COLO668 (cell line): ENCODE measurements at regions not wholly inside any gene's neighbourhood (a gene's known extent, or its start where the extent isn't known, plus 50 kb on each side); places are given as distances from the start of the nearest gene placed in this dataset.

Experiments
- DNase-seq: peaks from one replicate; lab custom pipeline; 2025; ENCODE audit not compliant: unreplicated experiment; lab: John Stamatoyannopoulos, UW

- DNase-seq, result no peak
These were observed 55.8 kb upstream of the CDH6 start for GRCh38 chr5:31137676-31138075.

- DNase-seq, result no peak
These were observed 57.9 kb upstream of the CDH6 start for GRCh38 chr5:31135542-31135941.

GRCh38 chr5:31133488-31133887 lies 60.0 kb upstream of the CDH6 start:
- no peak for DNase-seq

- no peak for DNase-seq
These were observed 62.0 kb upstream of the CDH6 start for GRCh38 chr5:31131381-31131891.

DNA sequence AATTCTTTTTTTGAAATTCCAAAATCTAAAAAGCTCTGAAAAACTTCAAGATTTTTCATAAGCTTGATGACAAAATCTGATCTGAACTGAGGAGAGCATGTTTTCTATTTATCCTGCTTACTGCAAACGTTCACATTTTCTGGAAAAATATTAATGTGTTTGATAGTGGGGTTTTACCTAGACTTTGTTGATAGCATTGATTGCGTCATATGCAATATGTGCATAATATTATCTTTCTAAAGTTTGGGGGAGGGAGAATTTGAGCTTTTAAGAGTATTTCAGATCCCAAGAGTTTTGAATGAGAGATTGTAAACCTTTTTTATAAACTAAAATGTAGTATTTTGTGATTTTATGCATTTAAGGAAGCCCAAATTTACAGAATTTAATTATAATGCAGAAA lies 62.8 kb upstream of the CDH6 start:
- DNase-seq, result no peak

DNA sequence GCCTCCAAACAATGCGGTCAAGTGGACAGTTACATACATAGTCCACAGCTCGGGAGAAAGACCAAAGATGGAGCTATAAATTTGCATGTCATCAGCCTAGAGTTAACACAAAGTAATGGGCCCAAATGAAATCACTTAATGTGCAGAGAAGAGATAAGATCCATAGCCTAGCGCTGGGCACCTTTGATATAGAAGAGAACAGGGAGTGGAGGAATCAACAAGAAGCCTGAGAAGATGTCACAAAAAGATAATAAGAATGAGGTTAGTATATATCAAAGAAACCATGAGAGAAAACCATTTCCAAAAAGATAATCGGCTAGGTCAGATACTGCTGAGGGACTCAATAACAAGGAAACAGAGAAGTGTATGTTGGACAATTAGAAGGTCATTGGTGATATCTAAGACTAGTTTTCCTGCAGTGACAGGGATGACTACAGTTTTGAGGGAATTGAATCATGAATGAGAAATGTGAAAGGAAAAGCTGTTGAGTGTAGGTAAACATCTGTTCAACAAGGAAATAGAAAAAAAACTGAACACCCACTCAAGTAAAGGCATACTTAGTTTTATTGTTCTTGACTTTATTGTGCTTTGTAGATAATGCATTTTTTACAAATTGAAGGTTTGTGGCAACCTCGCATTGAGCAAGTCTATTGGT lies 68.7 kb upstream of the CDH6 start:
- no peak for DNase-seq

GRCh38 chr5:31124026-31124425 lies 69.5 kb upstream of the CDH6 start:
- no peak for DNase-seq

GRCh38 chr5:31122998-31123951 lies 70.2 kb upstream of the CDH6 start:
- DNase-seq, result no peak

- DNase-seq, result no peak
These were observed 72.3 kb upstream of the CDH6 start for GRCh38 chr5:31121224-31121623.

- no peak for DNase-seq
These were observed 72.9 kb upstream of the CDH6 start for GRCh38 chr5:31120642-31120948.

- no peak for DNase-seq
These were observed 73.4 kb upstream of the CDH6 start for GRCh38 chr5:31119938-31120641.

DNA sequence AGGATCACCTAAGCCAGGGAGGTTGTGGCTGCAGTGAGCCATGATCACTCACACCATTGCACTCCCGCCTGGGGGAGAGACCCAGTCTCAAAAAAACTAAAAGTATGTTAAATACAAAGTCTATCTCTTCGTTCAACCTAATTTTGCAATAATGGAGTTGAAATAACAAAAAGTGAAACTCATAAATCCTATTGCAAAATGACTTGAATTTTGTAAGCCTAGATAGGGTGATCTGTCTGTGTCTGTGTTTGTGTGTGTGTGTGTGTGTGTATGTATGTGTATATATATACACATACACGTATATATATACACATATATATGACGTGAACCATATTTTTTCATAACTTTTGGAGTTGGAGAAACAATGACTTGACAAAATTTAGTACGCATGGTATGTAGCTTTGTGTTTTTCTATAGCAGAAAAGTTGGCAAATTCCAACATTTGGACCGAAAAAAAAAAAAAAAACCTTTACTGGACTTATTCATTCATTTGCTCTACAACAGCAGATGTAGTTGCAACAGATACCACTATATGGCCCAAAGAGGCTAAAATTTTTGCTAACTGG lies 76.9 kb upstream of the CDH6 start:
- no peak for DNase-seq

GRCh38 chr5:31114817-31115216 lies 78.7 kb upstream of the CDH6 start:
- DNase-seq, result no peak

DNA sequence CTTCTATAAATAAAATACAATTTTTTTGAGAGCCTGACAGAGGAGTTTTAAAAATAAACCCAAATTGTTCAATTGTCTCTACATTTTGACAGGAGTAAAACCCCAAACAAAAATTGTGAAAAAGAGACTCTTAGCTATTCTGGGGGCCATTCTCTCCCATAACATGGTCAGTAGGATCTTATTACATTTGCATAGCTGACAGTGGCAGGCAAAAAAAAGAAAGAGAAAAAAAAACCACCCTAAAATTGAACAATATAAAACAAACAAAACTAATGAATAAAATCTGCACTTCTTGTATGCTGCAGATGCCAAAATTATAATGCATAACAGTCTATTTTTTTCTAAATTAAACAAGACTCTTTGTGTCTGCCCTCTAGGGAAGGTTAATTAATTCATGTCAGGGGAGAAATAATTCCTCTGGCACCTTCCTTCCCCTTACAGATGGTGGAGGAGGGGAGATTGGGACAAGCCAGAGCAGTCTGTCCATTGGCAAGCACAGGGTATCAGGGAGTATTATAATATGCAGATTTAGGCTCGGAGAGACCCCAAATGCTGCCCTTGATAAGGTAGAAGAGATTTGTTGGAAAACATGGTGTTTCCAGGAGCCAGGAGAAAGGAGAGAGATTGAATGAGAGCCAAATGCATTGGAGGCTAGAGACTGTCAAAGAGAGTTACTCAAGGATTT lies 79.7 kb upstream of the CDH6 start:
- no peak for DNase-seq

GRCh38 chr5:31113101-31113500 lies 80.4 kb upstream of the CDH6 start:
- DNase-seq, result no peak

GRCh38 chr5:31107091-31107518 lies 86.4 kb upstream of the CDH6 start:
- DNase-seq, result no peak

GRCh38 chr5:31106691-31107090 lies 86.8 kb upstream of the CDH6 start:
- no peak for DNase-seq

DNA sequence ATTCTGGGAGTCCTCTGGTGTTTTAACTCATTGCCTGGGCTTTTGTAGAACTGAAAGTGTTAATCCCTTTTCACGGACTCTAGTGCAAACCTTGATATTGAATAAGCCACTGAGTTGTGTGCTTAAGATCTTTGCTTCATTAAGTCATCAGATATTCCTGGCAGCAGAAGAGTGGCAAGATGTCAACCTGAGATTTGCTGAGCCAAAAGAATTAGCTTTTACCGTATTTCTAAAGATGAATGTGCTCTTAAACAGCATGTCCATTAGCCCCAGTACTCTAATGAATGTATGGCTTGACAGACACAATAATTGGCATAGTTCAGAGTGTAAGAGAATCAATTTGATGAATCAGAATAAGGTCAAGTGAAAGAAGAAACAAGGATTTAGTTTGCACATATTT lies 87.2 kb upstream of the CDH6 start:
- DNase-seq, result no peak

- no peak for DNase-seq
These were observed 88.7 kb upstream of the CDH6 start for GRCh38 chr5:31104775-31105174.

DNA sequence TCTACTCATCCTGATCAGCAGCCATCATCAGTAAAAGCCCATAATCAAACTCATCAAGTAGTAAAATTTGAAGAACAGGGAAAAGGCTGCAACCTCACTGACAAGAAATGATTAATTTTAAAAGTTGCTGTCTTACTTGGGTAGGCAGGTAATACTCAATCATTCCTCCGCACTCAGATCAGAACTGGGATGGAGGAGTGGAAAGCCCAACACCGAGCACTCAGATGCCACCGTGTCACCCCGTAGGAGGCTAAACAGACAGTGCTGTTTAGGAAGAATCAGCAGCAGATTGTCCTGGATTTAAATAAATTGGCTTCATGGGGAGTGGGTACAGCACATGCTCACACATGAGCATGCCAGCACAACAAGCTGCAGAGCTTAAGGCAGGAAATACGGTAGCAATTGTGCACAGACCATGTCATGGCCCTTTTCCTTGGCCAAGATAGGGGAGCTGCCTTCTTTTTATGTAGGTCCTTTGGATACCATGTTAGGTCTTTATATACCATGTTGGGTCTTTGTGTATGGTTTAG lies 92.6 kb upstream of the CDH6 start:
- DNase-seq, result no peak
